ENCODE measurements at regions not wholly inside any gene's neighbourhood (a gene's known extent, or its start where the extent isn't known, plus 50 kb on each side); places are given as distances from the start of the nearest gene placed in this dataset.

GRCh38 chr4:141810038-141810711 is 173.8 kb downstream of the IL15 start:
- H3K4me1 ChIP-seq (ENCODE audit: control insufficient read depth, insufficient read depth, low read length), result no peaks in the 10 kb centered on the region
- WGBS (ENCODE audit: insufficient coverage), result 100% methylated on average over 1 of the region's 5 CpGs
- no peak for DNase-seq
- no peaks in the 10 kb centered on the region for H3K27me3 ChIP-seq (ENCODE audit: control insufficient read depth, insufficient read depth, low read length)
- H3K36me3 ChIP-seq (ENCODE audit: control insufficient read depth, insufficient read depth, low read length), result no peaks in the 10 kb centered on the region
- H3K9me3 ChIP-seq (replicated peaks; ENCODE audit: control insufficient read depth, low read depth, low read length), result no peaks in the 10 kb centered on the region
- no peak overlapping the region for H3K4me3 ChIP-seq (ENCODE audit: low read length)
- no peak overlapping the region for H3K27ac ChIP-seq (ENCODE audit: low read length)

- Histone ChIP-seq H3K4me1 (ENCODE audit: control insufficient read depth, insufficient read depth, low read length) (no peaks in the 10 kb centered on the region), H3K36me3 (ENCODE audit: control insufficient read depth, insufficient read depth, low read length) (no peaks in the 10 kb centered on the region), H3K27me3 (ENCODE audit: control insufficient read depth, insufficient read depth, low read length) (no peaks in the 10 kb centered on the region), H3K9me3 (replicated peaks; ENCODE audit: control insufficient read depth, low read depth, low read length) (no peaks in the 10 kb centered on the region), H3K27ac (ENCODE audit: low read length) (no peak overlapping the region), H3K4me3 (ENCODE audit: low read length) (no peak overlapping the region)
- 71% methylated on average over 4 of the region's 6 CpGs for WGBS (ENCODE audit: insufficient coverage)
- DNase-seq, result no peak
These were observed 174.5 kb downstream of the IL15 start for GRCh38 chr4:141810712-141811375.

GRCh38 chr4:141812158-141812557 is 175.8 kb downstream of the IL15 start:
- no peaks in the 10 kb centered on the region for H3K27me3 ChIP-seq (ENCODE audit: control insufficient read depth, insufficient read depth, low read length)
- DNase-seq, result no peak
- H3K4me3 ChIP-seq (ENCODE audit: low read length), result no peak overlapping the region
- H3K4me1 ChIP-seq (ENCODE audit: control insufficient read depth, insufficient read depth, low read length), result no peaks in the 10 kb centered on the region
- no peak overlapping the region for H3K27ac ChIP-seq (ENCODE audit: low read length)
- H3K9me3 ChIP-seq (replicated peaks; ENCODE audit: control insufficient read depth, low read depth, low read length), result no peaks in the 10 kb centered on the region
- no peaks in the 10 kb centered on the region for H3K36me3 ChIP-seq (ENCODE audit: control insufficient read depth, insufficient read depth, low read length)

- DNase-seq, result no peak
- Histone ChIP-seq H3K27ac (ENCODE audit: low read length) (no peak overlapping the region), H3K9me3 (replicated peaks; ENCODE audit: control insufficient read depth, low read depth, low read length) (no peaks in the 10 kb centered on the region), H3K27me3 (ENCODE audit: control insufficient read depth, insufficient read depth, low read length) (no peaks in the 10 kb centered on the region), H3K4me1 (ENCODE audit: control insufficient read depth, insufficient read depth, low read length) (no peaks in the 10 kb centered on the region), H3K36me3 (ENCODE audit: control insufficient read depth, insufficient read depth, low read length) (no peaks in the 10 kb centered on the region), H3K4me3 (ENCODE audit: low read length) (no peak overlapping the region)
These were observed 178.1 kb downstream of the IL15 start for GRCh38 chr4:141814499-141814898.

GRCh38 chr4:141815646-141816045 is 179.3 kb downstream of the IL15 start:
- no peaks in the 10 kb centered on the region for H3K36me3 ChIP-seq (ENCODE audit: control insufficient read depth, insufficient read depth, low read length)
- H3K27ac ChIP-seq (ENCODE audit: low read length), result no peak overlapping the region
- no peaks in the 10 kb centered on the region for H3K4me1 ChIP-seq (ENCODE audit: control insufficient read depth, insufficient read depth, low read length)
- DNase-seq, result no peak
- no peak overlapping the region for H3K4me3 ChIP-seq (ENCODE audit: low read length)
- H3K27me3 ChIP-seq (ENCODE audit: control insufficient read depth, insufficient read depth, low read length), result no peaks in the 10 kb centered on the region
- WGBS (ENCODE audit: insufficient coverage), result 67% methylated on average over 3 of the region's 3 CpGs
- H3K9me3 ChIP-seq (replicated peaks; ENCODE audit: control insufficient read depth, low read depth, low read length), result no peaks in the 10 kb centered on the region

- no peaks in the 10 kb centered on the region for H3K27me3 ChIP-seq (ENCODE audit: control insufficient read depth, insufficient read depth, low read length)
- H3K9me3 ChIP-seq (replicated peaks; ENCODE audit: control insufficient read depth, low read depth, low read length), result no peaks in the 10 kb centered on the region
- no peak overlapping the region for H3K4me3 ChIP-seq (ENCODE audit: low read length)
- WGBS (ENCODE audit: insufficient coverage), result no CpG with 5 or more reads among the region's 1 CpG
- no peak overlapping the region for H3K27ac ChIP-seq (ENCODE audit: low read length)
- H3K4me1 ChIP-seq (ENCODE audit: control insufficient read depth, insufficient read depth, low read length), result no peaks in the 10 kb centered on the region
- no peak for DNase-seq
- no peaks in the 10 kb centered on the region for H3K36me3 ChIP-seq (ENCODE audit: control insufficient read depth, insufficient read depth, low read length)
These were observed 189.9 kb downstream of the IL15 start for GRCh38 chr4:141826260-141826659.

- WGBS (ENCODE audit: insufficient coverage), result no CpG with 5 or more reads among the region's 4 CpGs
- DNase-seq, result no peak
- Histone ChIP-seq H3K27me3 (ENCODE audit: control insufficient read depth, insufficient read depth, low read length) (no peaks in the 10 kb centered on the region), H3K27ac (ENCODE audit: low read length) (no peak overlapping the region), H3K9me3 (replicated peaks; ENCODE audit: control insufficient read depth, low read depth, low read length) (no peaks in the 10 kb centered on the region), H3K4me3 (ENCODE audit: low read length) (no peak overlapping the region), H3K4me1 (ENCODE audit: control insufficient read depth, insufficient read depth, low read length) (no peaks in the 10 kb centered on the region), H3K36me3 (ENCODE audit: control insufficient read depth, insufficient read depth, low read length) (no peaks in the 10 kb centered on the region)
These were observed 196.8 kb downstream of the IL15 start for GRCh38 chr4:141833209-141833608.

- no CpG with 5 or more reads among the region's 9 CpGs for WGBS (ENCODE audit: insufficient coverage)
- Histone ChIP-seq H3K9me3 (replicated peaks; ENCODE audit: control insufficient read depth, low read depth, low read length) (no peaks in the 10 kb centered on the region), H3K27ac (ENCODE audit: low read length) (no peak overlapping the region), H3K4me3 (ENCODE audit: low read length) (no peak overlapping the region), H3K27me3 (ENCODE audit: control insufficient read depth, insufficient read depth, low read length) (no peaks in the 10 kb centered on the region), H3K4me1 (ENCODE audit: control insufficient read depth, insufficient read depth, low read length) (no peaks in the 10 kb centered on the region), H3K36me3 (ENCODE audit: control insufficient read depth, insufficient read depth, low read length) (no peaks in the 10 kb centered on the region)
- no peak for DNase-seq
These were observed 204.1 kb downstream of the IL15 start for GRCh38 chr4:141840299-141840986.

GRCh38 chr4:141843136-141843535 is 206.8 kb downstream of the IL15 start:
- no peaks in the 10 kb centered on the region for H3K27me3 ChIP-seq (ENCODE audit: control insufficient read depth, insufficient read depth, low read length)
- no peak for DNase-seq
- no peaks in the 10 kb centered on the region for H3K4me1 ChIP-seq (ENCODE audit: control insufficient read depth, insufficient read depth, low read length)
- H3K36me3 ChIP-seq (ENCODE audit: control insufficient read depth, insufficient read depth, low read length), result no peaks in the 10 kb centered on the region
- H3K27ac ChIP-seq (ENCODE audit: low read length), result no peak overlapping the region
- 14% methylated on average over 1 of the region's 2 CpGs for WGBS (ENCODE audit: insufficient coverage)
- no peaks in the 10 kb centered on the region for H3K9me3 ChIP-seq (replicated peaks; ENCODE audit: control insufficient read depth, low read depth, low read length)
- no peak overlapping the region for H3K4me3 ChIP-seq (ENCODE audit: low read length)

- H3K9me3 ChIP-seq (replicated peaks; ENCODE audit: control insufficient read depth, low read depth, low read length), result no peaks in the 10 kb centered on the region
- H3K27me3 ChIP-seq (ENCODE audit: control insufficient read depth, insufficient read depth, low read length), result no peaks in the 10 kb centered on the region
- no peak for DNase-seq
- H3K4me3 ChIP-seq (ENCODE audit: low read length), result no peak overlapping the region
- no peaks in the 10 kb centered on the region for H3K36me3 ChIP-seq (ENCODE audit: control insufficient read depth, insufficient read depth, low read length)
- no peaks in the 10 kb centered on the region for H3K4me1 ChIP-seq (ENCODE audit: control insufficient read depth, insufficient read depth, low read length)
- no peak overlapping the region for H3K27ac ChIP-seq (ENCODE audit: low read length)
These were observed 209.5 kb downstream of the IL15 start for GRCh38 chr4:141845901-141846300.
